ENCODE measurements at regions not wholly inside any gene's neighbourhood (a gene's known extent, or its start where the extent isn't known, plus 50 kb on each side); places are given as distances from the start of the nearest gene placed in this dataset.

GRCh38 chr4:111596491-111596890 lies 548.8 kb upstream of the FAM241A start:
- H3K36me3 ChIP-seq (ENCODE audit: insufficient read depth, low read length): no peaks in the 10 kb centered on the region
- no peaks in the 10 kb centered on the region for H4K20me1 ChIP-seq (ENCODE audit: insufficient read depth)
- no peak overlapping the region for H3K9ac ChIP-seq (ENCODE audit: low read length)
- H3F3A ChIP-seq (ENCODE audit: insufficient read depth, low read length, poor library complexity, severe bottlenecking): no peaks in the 10 kb centered on the region
- no peak overlapping the region for H2AFZ ChIP-seq (ENCODE audit: low read depth, low read length)
- H3K4me2 ChIP-seq (ENCODE audit: low read length): no peak overlapping the region
- H3K4me3 ChIP-seq (ENCODE audit: low read length): no peak overlapping the region
- no peaks in the 10 kb centered on the region for H3K9me2 ChIP-seq (ENCODE audit: insufficient read depth, low read length)
- no peaks in the 10 kb centered on the region for H3K27me3 ChIP-seq (ENCODE audit: insufficient read depth, low read depth, low read length)
- H3K27ac ChIP-seq (ENCODE audit: low read length): no peak overlapping the region
- H3K9me3 ChIP-seq (ENCODE audit: low read length): no peaks in the 10 kb centered on the region
- TF ChIP-seq REST (IDR thresholded peaks at IDR 0.05; ENCODE audit: borderline replicate concordance): no peak
- H3K79me2 ChIP-seq (replicated peaks; ENCODE audit: insufficient read depth, low read length): no peaks in the 10 kb centered on the region

DNA sequence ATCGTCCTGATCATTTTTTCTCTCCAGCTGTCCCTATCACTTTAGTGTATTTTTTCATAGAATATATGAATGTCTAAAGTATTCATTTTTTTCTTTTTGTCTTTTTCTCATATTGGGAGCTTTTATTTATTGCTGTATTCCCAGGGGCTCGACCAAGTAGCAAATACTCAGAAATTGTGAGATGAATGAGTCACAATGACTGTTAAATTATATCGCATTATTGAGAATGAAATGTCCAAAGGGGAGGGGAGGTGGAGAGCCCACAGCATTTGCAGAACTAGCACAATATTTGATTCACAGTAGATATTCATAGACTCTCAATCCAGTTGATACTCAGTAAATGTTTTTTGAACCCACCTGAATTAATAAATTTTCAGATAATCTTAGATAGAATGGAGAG lies 543.6 kb upstream of the FAM241A start:
- H3K4me3 ChIP-seq (ENCODE audit: low read length): no peak overlapping the region
- no peaks in the 10 kb centered on the region for H3F3A ChIP-seq (ENCODE audit: insufficient read depth, low read length, poor library complexity, severe bottlenecking)
- H3K36me3 ChIP-seq (ENCODE audit: insufficient read depth, low read length): no peaks in the 10 kb centered on the region
- no peaks in the 10 kb centered on the region for H4K20me1 ChIP-seq (ENCODE audit: insufficient read depth)
- no peak overlapping the region for H3K27ac ChIP-seq (ENCODE audit: low read length)
- no peak overlapping the region for H2AFZ ChIP-seq (ENCODE audit: low read depth, low read length)
- no peaks in the 10 kb centered on the region for H3K27me3 ChIP-seq (ENCODE audit: insufficient read depth, low read depth, low read length)
- H3K9me3 ChIP-seq (ENCODE audit: low read length): no peaks in the 10 kb centered on the region
- no peaks in the 10 kb centered on the region for H3K9me2 ChIP-seq (ENCODE audit: insufficient read depth, low read length)
- no peak overlapping the region for H3K4me2 ChIP-seq (ENCODE audit: low read length)
- H3K79me2 ChIP-seq (replicated peaks; ENCODE audit: insufficient read depth, low read length): no peaks in the 10 kb centered on the region
- TF ChIP-seq REST (IDR thresholded peaks at IDR 0.05; ENCODE audit: borderline replicate concordance): no peak
- no peak for TF ChIP-seq EP300 (conservative IDR thresholded peaks at IDR 0.05; ENCODE audit: poor library complexity, severe bottlenecking)
- no peak for TF ChIP-seq EZH2 (IDR thresholded peaks at IDR 0.05; ENCODE audit: borderline replicate concordance, insufficient read depth, low read length, poor library complexity, severe bottlenecking)
- H3K9ac ChIP-seq (ENCODE audit: low read length): no peak overlapping the region

- H4K20me1 ChIP-seq (ENCODE audit: insufficient read depth): no peaks in the 10 kb centered on the region
- no peaks in the 10 kb centered on the region for H3K36me3 ChIP-seq (ENCODE audit: insufficient read depth, low read length)
- no peaks in the 10 kb centered on the region for H3K9me2 ChIP-seq (ENCODE audit: insufficient read depth, low read length)
These were observed 542.4 kb upstream of the FAM241A start for GRCh38 chr4:111602848-111603247.

More at GRCh38 chr4:111602848-111603247, 542.4 kb upstream of the FAM241A start:
- Histone ChIP-seq H3K27ac (ENCODE audit: low read length) (no peak overlapping the region), H3K27me3 (ENCODE audit: insufficient read depth, low read depth, low read length) (no peaks in the 10 kb centered on the region), H3F3A (ENCODE audit: insufficient read depth, low read length, poor library complexity, severe bottlenecking) (no peaks in the 10 kb centered on the region), H3K4me3 (ENCODE audit: low read length) (no peak overlapping the region), H3K9ac (ENCODE audit: low read length) (no peak overlapping the region), H3K4me2 (ENCODE audit: low read length) (no peak overlapping the region), H2AFZ (ENCODE audit: low read depth, low read length) (no peak overlapping the region), H3K9me3 (ENCODE audit: low read length) (no peaks in the 10 kb centered on the region), H3K79me2 (replicated peaks; ENCODE audit: insufficient read depth, low read length) (no peaks in the 10 kb centered on the region)
- TF ChIP-seq RAD21 (conservative IDR thresholded peaks at IDR 0.05) (no peak), REST (IDR thresholded peaks at IDR 0.05; ENCODE audit: borderline replicate concordance) (no peak), CTCF (IDR thresholded peaks at IDR 0.05; ENCODE audit: poor library complexity, severe bottlenecking) (no peak), SMC3 (conservative IDR thresholded peaks at IDR 0.05; ENCODE audit: poor library complexity) (no peak), POLR2AphosphoS5 (IDR thresholded peaks at IDR 0.05) (no peak), MXI1 (conservative IDR thresholded peaks at IDR 0.05; ENCODE audit: poor library complexity, severe bottlenecking) (no peak), EZH2 (IDR thresholded peaks at IDR 0.05; ENCODE audit: borderline replicate concordance, insufficient read depth, low read length, poor library complexity, severe bottlenecking) (no peak), EP300 (conservative IDR thresholded peaks at IDR 0.05; ENCODE audit: poor library complexity, severe bottlenecking) (no peak), TAF1 (IDR thresholded peaks at IDR 0.05; ENCODE audit: low read depth) (no peak)
